HG02981 (cell line): ENCODE measurements at regions not wholly inside any gene's neighbourhood (a gene's known extent, or its start where the extent isn't known, plus 50 kb on each side); places are given as distances from the start of the nearest gene placed in this dataset.

Source experiments
- ATAC-seq: cut with Tn5 transposase; IDR thresholded peaks from one replicate; pipeline ENCODE4 v1.9.1; 2021; ENCODE audit warnings: mild to moderate bottlenecking, moderate library complexity; ENCODE audit not compliant: unreplicated experiment

GRCh38 chr15:93152360-93152759, 63.3 kb upstream of the RGMA start:
- no peak for ATAC-seq

- no peak for ATAC-seq
Measured at GRCh38 chr15:93150910-93151881, 62.2 kb upstream of the RGMA start.

- no peak for ATAC-seq
Measured at GRCh38 chr15:93146601-93147000, 57.6 kb upstream of the RGMA start.

GRCh38 chr15:93146196-93146595, 57.2 kb upstream of the RGMA start:
- no peak for ATAC-seq

GRCh38 chr15:93144463-93145236, 55.6 kb upstream of the RGMA start:
- ATAC-seq = no peak

GRCh38 chr15:93143186-93143585, 54.2 kb upstream of the RGMA start:
- no peak for ATAC-seq

GRCh38 chr15:93141371-93141794, 52.4 kb upstream of the RGMA start:
- no peak for ATAC-seq

- ATAC-seq = no peak
Measured at GRCh38 chr15:93139436-93139835, 50.4 kb upstream of the RGMA start.

- ATAC-seq = no peak
Measured at GRCh38 chr15:93138681-93139250, 49.8 kb upstream of the RGMA start.
